PC-3 (cell line): ENCODE measurements at regions not wholly inside any gene's neighbourhood (a gene's known extent, or its start where the extent isn't known, plus 50 kb on each side); places are given as distances from the start of the nearest gene placed in this dataset.

Experiments used
- ATAC-seq: fragments of 200-7000 bp; cut with Tn5 transposase; 2 replicates; pipeline ENCODE4 v1.9.1; 2020; ENCODE audit warnings: mild to moderate bottlenecking, moderate library complexity
- BruUV-seq: library from RNA; stranded (reverse); fragments of 400-500 nt; replicated peaks from 2 replicates; lab custom pipeline; 2021; lab: Mats Ljungman, UMichigan
- CTCF ChIA-PET: fragments of 300-600 bp; sonication (Branson Sonifier 250); formaldehyde crosslinking; loops from one replicate; lab custom pipeline; 2022; ENCODE audit warnings: antibody characterized with exemption; lab: Charles Lee
- POLR2A ChIA-PET: fragments of 300-600 bp; sonication (Branson Sonifier 250); formaldehyde crosslinking; loops from one replicate; lab custom pipeline; 2022; ENCODE audit warnings: antibody characterized with exemption; ENCODE audit not compliant: unreplicated experiment; lab: Charles Lee
- DNase-seq: peaks from one replicate; pipeline ENCODE4 v3.0.0-alpha.2; 2015
- H2AFZ ChIP-seq: fragments of 300-600 bp; sonication (generic); 2 replicates; pipeline ENCODE4 v1.6.0; 2016; ENCODE audit warnings: antibody characterized with exemption, low read length
- H3F3A ChIP-seq: fragments of 300-600 bp; sonication (generic); one replicate; pipeline ENCODE4 v1.6.0; 2017; ENCODE audit warnings: antibody characterized with exemption, low read length, control low read depth, mild to moderate bottlenecking; ENCODE audit not compliant: unreplicated experiment
- H3K27ac ChIP-seq: fragments of 300-600 bp; sonication (generic); 2 replicates; pipeline ENCODE4 v1.5.1; 2016; ENCODE audit warnings: mild to moderate bottlenecking, low read length
- H3K27me3 ChIP-seq: fragments of 300-600 bp; sonication (generic); 2 replicates; pipeline ENCODE4 v1.6.1; 2016; ENCODE audit warnings: low read length, mixed read lengths
- H3K36me3 ChIP-seq: fragments of 300-600 bp; sonication (generic); 2 replicates; pipeline ENCODE4 v1.6.1; 2016; ENCODE audit warnings: low read depth, mixed run types, low read length, mixed read lengths
- H3K4me1 ChIP-seq: fragments of 300-600 bp; sonication (generic); 2 replicates; pipeline ENCODE4 v1.5.1; 2016; ENCODE audit warnings: low read length; ENCODE audit not compliant: insufficient read depth
- H3K4me2 ChIP-seq: fragments of 300-600 bp; sonication (generic); 2 replicates; pipeline ENCODE4 v1.6.0; 2016; ENCODE audit warnings: low read length
- H3K4me3 ChIP-seq: fragments of 300-600 bp; sonication (generic); 2 replicates; pipeline ENCODE4 v1.5.1; 2016; ENCODE audit warnings: mild to moderate bottlenecking, low read length, mixed read lengths
- H3K79me2 ChIP-seq: fragments of 300-600 bp; sonication (generic); 2 replicates; pipeline ENCODE4 v1.6.1; 2017; ENCODE audit warnings: low read length, mixed read lengths
- H3K9ac ChIP-seq: fragments of 300-600 bp; sonication (generic); 2 replicates; pipeline ENCODE4 v1.6.0; 2016; ENCODE audit warnings: mild to moderate bottlenecking, low read length
- H3K9me2 ChIP-seq: fragments of 300-600 bp; sonication (generic); replicated peaks from 2 replicates; pipeline ENCODE4 v1.6.1; 2016; ENCODE audit warnings: mixed run types, low read length, mixed read lengths
- H3K9me3 ChIP-seq: fragments of 300-600 bp; sonication (generic); 2 replicates; pipeline ENCODE4 v1.6.1; 2016; ENCODE audit warnings: low read length, mixed read lengths
- H4K20me1 ChIP-seq: fragments of 300-600 bp; sonication (generic); 2 replicates; pipeline ENCODE4 v1.6.1; 2016; ENCODE audit warnings: low read length, mixed read lengths
- EZH2 ChIP-seq: fragments of 300-600 bp; sonication (generic); IDR thresholded peaks from one replicate; pipeline ENCODE4 v1.6.1; 2017; ENCODE audit warnings: antibody characterized with exemption, mild to moderate bottlenecking, low read length; ENCODE audit not compliant: unreplicated experiment
- EZH2phosphoT487 ChIP-seq: fragments of 300-600 bp; sonication (generic); IDR thresholded peaks from 2 replicates; pipeline ENCODE4 v1.6.1; 2018; ENCODE audit warnings: mild to moderate bottlenecking, antibody characterized with exemption, low read length, borderline replicate concordance
- intact Hi-C: fragments of 100-400 bp; cut with micrococcal nuclease; formaldehyde crosslinking; loops from 2 replicates; pipeline ENCODE4 v1.9.0; 2023
- TF ChIP-seq, protein P1 (sequence below): fragments of 300-600 bp; sonication (generic); conservative IDR thresholded peaks from 2 replicates; pipeline ENCODE4 v1.5.1; 2017; ENCODE audit warnings: antibody characterized with exemption, low read depth, mild to moderate bottlenecking, low read length

DNA sequence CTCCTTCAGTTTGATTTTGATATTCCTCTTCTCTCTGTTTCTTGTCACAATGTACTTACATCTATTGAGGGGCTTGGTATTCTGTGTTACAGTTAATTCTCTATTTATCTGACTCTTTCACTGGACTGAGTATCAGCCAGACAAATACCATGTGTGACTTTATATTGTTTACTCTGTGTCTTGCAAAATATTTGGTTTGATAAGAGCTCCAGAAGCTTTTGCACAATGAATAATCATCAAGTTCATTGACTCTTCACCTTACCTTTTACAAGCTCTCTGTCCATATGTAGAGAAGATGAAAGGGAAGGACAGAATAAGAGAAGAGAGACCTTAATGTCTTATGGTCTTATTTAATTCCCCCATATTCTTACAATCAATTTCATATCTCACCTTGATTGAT lies 877.7 kb upstream of the CDH8 start:
- H3K27me3 ChIP-seq, result no peaks in the 10 kb centered on the region
- H3K4me2 ChIP-seq, result no peak overlapping the region
- H3F3A ChIP-seq, result no peaks in the 10 kb centered on the region
- ATAC-seq (no peak), DNase-seq (no peak)
- H3K4me3 ChIP-seq, result no peak overlapping the region
- no peaks in the 10 kb centered on the region for H3K79me2 ChIP-seq
- no peak overlapping the region for H3K27ac ChIP-seq
- H3K36me3 ChIP-seq, result no peaks in the 10 kb centered on the region
- H4K20me1 ChIP-seq, result no peaks in the 10 kb centered on the region
- no peak overlapping the region for H2AFZ ChIP-seq
- intact Hi-C loops, result no loop called here
- TF ChIP-seq, protein P1, sequence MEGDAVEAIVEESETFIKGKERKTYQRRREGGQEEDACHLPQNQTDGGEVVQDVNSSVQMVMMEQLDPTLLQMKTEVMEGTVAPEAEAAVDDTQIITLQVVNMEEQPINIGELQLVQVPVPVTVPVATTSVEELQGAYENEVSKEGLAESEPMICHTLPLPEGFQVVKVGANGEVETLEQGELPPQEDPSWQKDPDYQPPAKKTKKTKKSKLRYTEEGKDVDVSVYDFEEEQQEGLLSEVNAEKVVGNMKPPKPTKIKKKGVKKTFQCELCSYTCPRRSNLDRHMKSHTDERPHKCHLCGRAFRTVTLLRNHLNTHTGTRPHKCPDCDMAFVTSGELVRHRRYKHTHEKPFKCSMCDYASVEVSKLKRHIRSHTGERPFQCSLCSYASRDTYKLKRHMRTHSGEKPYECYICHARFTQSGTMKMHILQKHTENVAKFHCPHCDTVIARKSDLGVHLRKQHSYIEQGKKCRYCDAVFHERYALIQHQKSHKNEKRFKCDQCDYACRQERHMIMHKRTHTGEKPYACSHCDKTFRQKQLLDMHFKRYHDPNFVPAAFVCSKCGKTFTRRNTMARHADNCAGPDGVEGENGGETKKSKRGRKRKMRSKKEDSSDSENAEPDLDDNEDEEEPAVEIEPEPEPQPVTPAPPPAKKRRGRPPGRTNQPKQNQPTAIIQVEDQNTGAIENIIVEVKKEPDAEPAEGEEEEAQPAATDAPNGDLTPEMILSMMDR, result no peak
- TF ChIP-seq EZH2phosphoT487, result no peak
- TF ChIP-seq EZH2, result no peak
- H3K9me2 ChIP-seq, result no peaks in the 10 kb centered on the region
- H3K9me3 ChIP-seq, result no peaks in the 10 kb centered on the region
- no peak overlapping the region for H3K9ac ChIP-seq
- CTCF ChIA-PET, result no interaction called here
- no TSS peak for BruUV-seq
- H3K4me1 ChIP-seq, result no peaks in the 10 kb centered on the region
- POLR2A ChIA-PET, result no interaction called here

DNA sequence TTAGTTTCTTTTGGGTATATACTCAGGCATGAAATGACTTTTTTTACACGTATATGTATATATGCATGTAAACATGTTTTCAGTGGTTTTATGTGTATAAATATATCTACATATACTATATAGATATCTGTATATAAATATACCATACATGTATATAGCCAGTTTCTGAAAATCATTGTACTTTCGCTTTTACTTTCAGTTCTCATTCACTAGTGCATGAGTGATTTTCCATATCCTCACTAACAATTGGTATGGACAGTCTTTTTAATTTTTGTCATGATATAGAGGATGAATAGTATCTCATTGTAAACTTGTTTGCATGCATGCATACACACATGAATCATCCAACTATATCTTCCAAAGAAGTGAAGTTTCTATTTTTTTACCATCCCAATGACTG lies 877.1 kb upstream of the CDH8 start:
- no peak overlapping the region for H3K4me3 ChIP-seq
- no peak overlapping the region for H3K4me2 ChIP-seq
- H3K9me2 ChIP-seq, result no peaks in the 10 kb centered on the region
- ATAC-seq, result no peak
- H2AFZ ChIP-seq, result no peak overlapping the region
- H3K79me2 ChIP-seq, result no peaks in the 10 kb centered on the region
- no peaks in the 10 kb centered on the region for H3K4me1 ChIP-seq
- ChIA-PET POLR2A (no interaction called here), CTCF (no interaction called here)
- intact Hi-C loops, result no loop called here
- TF ChIP-seq EZH2 (no peak), EZH2phosphoT487 (no peak)
- H3K27ac ChIP-seq, result no peak overlapping the region
- DNase-seq, result no peak
- H3K27me3 ChIP-seq, result no peaks in the 10 kb centered on the region
- H3K9me3 ChIP-seq, result no peaks in the 10 kb centered on the region
- no TSS peak for BruUV-seq
- no peaks in the 10 kb centered on the region for H4K20me1 ChIP-seq
- H3F3A ChIP-seq, result no peaks in the 10 kb centered on the region
- H3K36me3 ChIP-seq, result no peaks in the 10 kb centered on the region
- H3K9ac ChIP-seq, result no peak overlapping the region

GRCh38 chr16:62909597-62909996 lies 873.4 kb upstream of the CDH8 start:
- Histone ChIP-seq H2AFZ (no peak overlapping the region), H3K9ac (no peak overlapping the region), H3K4me3 (no peak overlapping the region), H3K27me3 (no peaks in the 10 kb centered on the region), H3K79me2 (no peaks in the 10 kb centered on the region), H3K9me3 (no peaks in the 10 kb centered on the region), H3K36me3 (no peaks in the 10 kb centered on the region), H3K4me2 (no peak overlapping the region), H3K9me2 (no peaks in the 10 kb centered on the region), H3K27ac (no peak overlapping the region), H3K4me1 (no peaks in the 10 kb centered on the region), H4K20me1 (no peaks in the 10 kb centered on the region), H3F3A (no peaks in the 10 kb centered on the region)
- ChIA-PET POLR2A (no interaction called here), CTCF (no interaction called here)
- BruUV-seq, result no TSS peak
- intact Hi-C loops, result no loop called here
- DNase-seq (no peak), ATAC-seq (no peak)
- TF ChIP-seq, protein P1, result no peak
- TF ChIP-seq EZH2phosphoT487, result no peak
- TF ChIP-seq EZH2, result no peak
